ENCODE measurements at regions not wholly inside any gene's neighbourhood (a gene's known extent, or its start where the extent isn't known, plus 50 kb on each side); places are given as distances from the start of the nearest gene placed in this dataset.
"Not testable (repeated sequence)": the region's sequence is repeated elsewhere in the genome, so short reads cannot be mapped to it uniquely, and the experiment has no call there.

DNA sequence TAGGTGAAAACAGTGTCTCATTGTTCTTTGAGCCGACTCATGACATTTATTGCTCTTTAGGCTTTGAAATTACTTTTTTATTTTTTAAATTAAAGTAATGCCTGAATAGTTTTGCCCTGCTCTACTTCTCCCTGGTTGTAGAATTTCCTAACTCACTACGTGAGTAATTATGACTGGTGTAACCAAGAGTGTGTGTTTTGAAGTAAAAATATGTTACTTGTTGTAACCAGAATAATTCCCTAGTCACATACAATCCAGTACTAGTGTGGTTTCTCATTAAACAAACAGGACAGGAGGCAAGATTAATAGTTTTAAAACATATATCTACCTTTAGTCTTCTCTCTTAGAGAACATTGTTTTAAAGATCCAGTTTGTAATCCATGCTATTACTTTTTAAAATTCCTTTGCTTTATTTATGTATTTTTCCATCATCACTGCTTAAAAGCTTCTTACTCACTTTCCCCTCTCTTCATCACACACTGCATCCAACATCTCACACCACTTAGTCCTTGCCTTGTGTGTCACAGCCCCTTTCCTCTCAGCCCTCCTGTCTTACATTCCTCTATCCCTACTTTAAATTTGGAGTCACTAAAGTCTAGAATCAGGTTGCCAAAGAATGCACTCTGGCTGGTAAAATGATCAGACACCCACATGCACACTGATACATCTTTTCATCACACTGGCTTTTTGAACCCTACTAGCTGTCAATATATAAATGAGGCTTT lies 219.7 kb downstream of the WNT5A start:
- H3K9me3 ChIP-seq = no peaks in the 10 kb centered on the region
- H3K27me3 ChIP-seq (ENCODE audit: low read depth) = no peaks in the 10 kb centered on the region
- H3K36me3 ChIP-seq = no peaks in the 10 kb centered on the region
- DNase-seq (no peak), ATAC-seq (no peak)
- TF ChIP-seq, protein P1, sequence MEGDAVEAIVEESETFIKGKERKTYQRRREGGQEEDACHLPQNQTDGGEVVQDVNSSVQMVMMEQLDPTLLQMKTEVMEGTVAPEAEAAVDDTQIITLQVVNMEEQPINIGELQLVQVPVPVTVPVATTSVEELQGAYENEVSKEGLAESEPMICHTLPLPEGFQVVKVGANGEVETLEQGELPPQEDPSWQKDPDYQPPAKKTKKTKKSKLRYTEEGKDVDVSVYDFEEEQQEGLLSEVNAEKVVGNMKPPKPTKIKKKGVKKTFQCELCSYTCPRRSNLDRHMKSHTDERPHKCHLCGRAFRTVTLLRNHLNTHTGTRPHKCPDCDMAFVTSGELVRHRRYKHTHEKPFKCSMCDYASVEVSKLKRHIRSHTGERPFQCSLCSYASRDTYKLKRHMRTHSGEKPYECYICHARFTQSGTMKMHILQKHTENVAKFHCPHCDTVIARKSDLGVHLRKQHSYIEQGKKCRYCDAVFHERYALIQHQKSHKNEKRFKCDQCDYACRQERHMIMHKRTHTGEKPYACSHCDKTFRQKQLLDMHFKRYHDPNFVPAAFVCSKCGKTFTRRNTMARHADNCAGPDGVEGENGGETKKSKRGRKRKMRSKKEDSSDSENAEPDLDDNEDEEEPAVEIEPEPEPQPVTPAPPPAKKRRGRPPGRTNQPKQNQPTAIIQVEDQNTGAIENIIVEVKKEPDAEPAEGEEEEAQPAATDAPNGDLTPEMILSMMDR (IDR thresholded peaks at IDR 0.05) = no peak
- no peak overlapping the region for H3K27ac ChIP-seq
- no peak overlapping the region for H3K4me3 ChIP-seq
- intact Hi-C loops (cut with DNase I) = no loop called here
- H3K4me1 ChIP-seq = no peaks in the 10 kb centered on the region

GRCh38 chr3:55264919-55265318 lies 222.2 kb downstream of the WNT5A start:
- Histone ChIP-seq H3K27ac (no peak overlapping the region), H3K9me3 (no peaks in the 10 kb centered on the region), H3K27me3 (ENCODE audit: low read depth) (no peaks in the 10 kb centered on the region), H3K4me1 (no peaks in the 10 kb centered on the region), H3K4me3 (no peak overlapping the region), H3K36me3 (no peaks in the 10 kb centered on the region)
- TF ChIP-seq, protein P1 (IDR thresholded peaks at IDR 0.05) = no peak
- DNase-seq (no peak), ATAC-seq (no peak)
- intact Hi-C loops (cut with DNase I) = no loop called here

- H3K9me3 ChIP-seq = no peaks in the 10 kb centered on the region
- H3K27me3 ChIP-seq (ENCODE audit: low read depth) = no peaks in the 10 kb centered on the region
- DNase-seq (no peak), ATAC-seq (no peak)
- no peaks in the 10 kb centered on the region for H3K36me3 ChIP-seq
- TF ChIP-seq, protein P1 (IDR thresholded peaks at IDR 0.05) = no peak
- H3K27ac ChIP-seq = no peak overlapping the region
- intact Hi-C loops (cut with DNase I) = no loop called here
- H3K4me3 ChIP-seq = no peak overlapping the region
- H3K4me1 ChIP-seq = no peaks in the 10 kb centered on the region
Observed at GRCh38 chr3:55252921-55253320, 234.2 kb downstream of the WNT5A start.

GRCh38 chr3:55249156-55249555 lies 237.9 kb downstream of the WNT5A start:
- intact Hi-C loops (cut with DNase I); H3K27me3 ChIP-seq (ENCODE audit: low read depth); H3K4me1 ChIP-seq; DNase-seq; H3K36me3 ChIP-seq; H3K27ac ChIP-seq; H3K9me3 ChIP-seq; H3K4me3 ChIP-seq; ATAC-seq: not testable (repeated sequence)

- Histone ChIP-seq H3K36me3 (no peaks in the 10 kb centered on the region), H3K4me3 (no peak overlapping the region), H3K4me1 (no peaks in the 10 kb centered on the region), H3K27me3 (ENCODE audit: low read depth) (no peaks in the 10 kb centered on the region), H3K27ac (no peak overlapping the region), H3K9me3 (no peaks in the 10 kb centered on the region)
- intact Hi-C loops (cut with DNase I) = no loop called here
- DNase-seq = no peak
- TF ChIP-seq, protein P1 (IDR thresholded peaks at IDR 0.05) = no peak
- no peak for ATAC-seq
Observed at GRCh38 chr3:55247666-55248065, 239.4 kb downstream of the WNT5A start.

GRCh38 chr3:55246033-55246432 lies 241.1 kb downstream of the WNT5A start:
- Histone ChIP-seq H3K27me3 (ENCODE audit: low read depth) (no peaks in the 10 kb centered on the region), H3K9me3 (no peaks in the 10 kb centered on the region), H3K4me1 (no peaks in the 10 kb centered on the region), H3K36me3 (no peaks in the 10 kb centered on the region), H3K4me3 (no peak overlapping the region), H3K27ac (no peak overlapping the region)
- intact Hi-C loops (cut with DNase I) = no loop called here
- DNase-seq (no peak), ATAC-seq (no peak)
- TF ChIP-seq, protein P1 (IDR thresholded peaks at IDR 0.05) = no peak
